AG09319 (cell line): ENCODE measurements at regions not wholly inside any gene's neighbourhood (a gene's known extent, or its start where the extent isn't known, plus 50 kb on each side); places are given as distances from the start of the nearest gene placed in this dataset.

Experiments used
- DNase-seq: peaks from one replicate; pipeline ENCODE4 v3.0.0-alpha.2; 2010; ENCODE audit warnings: low read depth; ENCODE audit errors: extremely low read depth
- TF ChIP-seq, protein P1 (sequence below): IDR thresholded peaks from 2 replicates; pipeline ENCODE4 v1.5.1; 2011; ENCODE audit warnings: low read depth, mild to moderate bottlenecking, inconsistent platforms, low read length, moderate library complexity

GRCh38 chr18:75531851-75532459 is 104.5 kb upstream of the SMIM21 start:
- no peak for DNase-seq
- TF ChIP-seq, protein P1, sequence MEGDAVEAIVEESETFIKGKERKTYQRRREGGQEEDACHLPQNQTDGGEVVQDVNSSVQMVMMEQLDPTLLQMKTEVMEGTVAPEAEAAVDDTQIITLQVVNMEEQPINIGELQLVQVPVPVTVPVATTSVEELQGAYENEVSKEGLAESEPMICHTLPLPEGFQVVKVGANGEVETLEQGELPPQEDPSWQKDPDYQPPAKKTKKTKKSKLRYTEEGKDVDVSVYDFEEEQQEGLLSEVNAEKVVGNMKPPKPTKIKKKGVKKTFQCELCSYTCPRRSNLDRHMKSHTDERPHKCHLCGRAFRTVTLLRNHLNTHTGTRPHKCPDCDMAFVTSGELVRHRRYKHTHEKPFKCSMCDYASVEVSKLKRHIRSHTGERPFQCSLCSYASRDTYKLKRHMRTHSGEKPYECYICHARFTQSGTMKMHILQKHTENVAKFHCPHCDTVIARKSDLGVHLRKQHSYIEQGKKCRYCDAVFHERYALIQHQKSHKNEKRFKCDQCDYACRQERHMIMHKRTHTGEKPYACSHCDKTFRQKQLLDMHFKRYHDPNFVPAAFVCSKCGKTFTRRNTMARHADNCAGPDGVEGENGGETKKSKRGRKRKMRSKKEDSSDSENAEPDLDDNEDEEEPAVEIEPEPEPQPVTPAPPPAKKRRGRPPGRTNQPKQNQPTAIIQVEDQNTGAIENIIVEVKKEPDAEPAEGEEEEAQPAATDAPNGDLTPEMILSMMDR = no peak

DNA sequence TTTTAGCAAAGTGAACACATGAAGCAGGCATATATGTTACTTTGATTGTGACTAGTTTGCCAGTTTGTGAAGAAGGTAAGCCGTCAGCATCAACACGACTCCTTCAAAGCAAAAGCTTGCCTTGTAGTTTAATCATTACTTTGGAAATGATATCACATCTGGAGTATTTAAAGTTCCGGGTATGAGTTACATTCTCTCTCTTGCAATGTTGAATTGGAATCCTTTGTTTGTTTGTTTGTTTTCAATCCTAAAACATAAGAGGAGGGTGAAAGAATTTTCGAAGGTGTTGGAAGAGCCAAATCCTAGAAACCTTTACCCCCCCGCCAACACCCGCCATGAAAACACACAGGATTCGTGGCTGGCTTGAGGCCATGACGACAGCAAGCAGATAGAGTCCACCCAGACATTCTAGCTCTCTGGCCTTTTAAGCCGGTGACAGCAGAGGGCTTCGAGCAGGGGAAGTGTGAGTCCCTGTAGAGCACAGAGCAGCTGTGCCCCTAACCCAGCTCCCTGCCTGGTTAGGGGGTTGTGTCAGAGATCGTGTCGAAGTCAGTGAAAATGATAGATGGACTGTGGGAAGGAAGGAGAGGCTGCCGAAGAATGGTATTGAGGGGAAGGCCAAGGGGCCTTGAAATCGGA is 103.8 kb upstream of the SMIM21 start:
- no peak for DNase-seq
- TF ChIP-seq, protein P1 = no peak

- DNase-seq = no peak
- TF ChIP-seq, protein P1 = no peak
Measured at GRCh38 chr18:75530566-75531211, 103.2 kb upstream of the SMIM21 start.

DNA sequence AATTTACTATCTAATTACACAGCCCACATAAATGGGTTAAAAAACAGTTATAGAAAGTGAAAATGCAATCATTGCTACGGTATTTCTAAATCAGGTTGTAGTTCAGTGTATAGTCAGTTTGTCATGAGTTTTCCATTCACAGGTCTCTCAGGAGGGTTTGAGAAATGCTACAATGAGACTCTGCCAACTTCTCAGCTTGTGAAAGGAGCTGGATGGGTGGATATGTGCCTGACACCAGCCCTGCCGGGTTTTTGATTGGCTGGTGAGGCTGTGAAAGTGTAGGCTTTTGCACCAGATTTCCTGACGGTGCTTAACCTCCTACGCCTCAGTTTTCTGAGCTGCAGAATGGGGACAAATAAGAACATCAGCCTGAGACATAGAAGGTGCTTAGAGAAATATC is 102.6 kb upstream of the SMIM21 start:
- no peak for DNase-seq
- TF ChIP-seq, protein P1 = no peak

DNA sequence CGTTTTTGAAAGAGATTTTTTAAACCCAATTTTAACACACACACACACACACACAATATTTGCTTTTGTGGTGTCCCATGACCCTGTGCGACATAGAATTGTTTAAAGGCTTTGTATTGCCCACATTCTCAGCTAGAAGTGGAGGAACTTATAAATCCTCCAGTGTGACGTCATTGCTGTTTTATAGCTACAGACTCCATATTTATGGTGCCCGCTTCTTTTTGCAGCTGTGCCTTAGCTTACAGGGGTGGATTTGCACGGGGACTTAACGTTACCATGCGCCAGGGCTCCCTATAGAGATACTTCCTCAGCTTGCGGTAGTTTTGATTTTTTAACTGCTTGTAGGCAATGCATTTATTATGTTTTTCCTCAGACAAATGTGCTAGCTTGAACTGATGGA is 101.9 kb upstream of the SMIM21 start:
- TF ChIP-seq, protein P1 = no peak
- DNase-seq = no peak

DNA sequence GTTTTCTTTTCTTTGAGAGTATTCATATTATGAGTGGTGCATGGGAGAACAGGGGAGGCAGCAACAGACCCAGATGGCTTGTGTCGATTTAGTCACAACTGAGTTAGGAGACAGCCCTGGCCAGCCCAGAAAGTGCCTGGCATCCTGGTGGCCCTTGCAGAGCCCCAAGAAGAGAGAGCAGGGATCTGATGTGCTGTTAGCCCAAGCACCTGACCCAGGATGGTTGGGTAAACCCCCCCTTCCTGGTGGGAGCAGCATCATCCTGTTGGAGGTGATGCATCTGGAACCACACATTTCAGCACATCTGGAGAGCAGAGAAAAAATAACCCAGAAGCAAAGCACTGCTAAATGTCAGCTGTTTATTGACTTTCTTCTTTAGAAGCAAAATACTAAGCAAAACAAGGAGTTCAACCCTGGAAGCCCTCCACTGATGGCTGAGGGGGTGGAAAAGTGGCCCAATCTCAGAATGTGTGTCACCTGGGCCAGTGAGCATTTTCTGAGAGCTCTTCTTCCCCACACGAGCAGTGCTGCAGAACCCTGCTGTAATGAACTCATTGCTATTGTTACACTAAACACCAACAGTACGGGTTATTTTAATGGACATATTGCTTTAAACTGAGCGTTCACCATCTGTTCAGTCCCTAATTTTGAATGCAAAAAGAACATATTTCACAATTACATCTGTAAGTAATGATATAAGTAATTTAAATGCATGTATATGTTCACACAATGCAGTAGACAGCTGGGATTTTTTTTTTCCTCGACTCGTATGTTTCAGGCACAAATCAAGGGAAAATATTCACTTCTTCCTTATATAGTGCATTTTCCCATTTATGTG is 100.6 kb upstream of the SMIM21 start:
- TF ChIP-seq, protein P1 = no peak
- DNase-seq = no peak
